LNCaP clone FGC (cell line): ENCODE measurements at regions not wholly inside any gene's neighbourhood (a gene's known extent, or its start where the extent isn't known, plus 50 kb on each side); places are given as distances from the start of the nearest gene placed in this dataset.

Experiments
- DNase-seq: peaks from one replicate; pipeline ENCODE4 v3.0.0-alpha.2; 2011; ENCODE audit warnings: low read depth
- H3K4me3 ChIP-seq: 2 replicates; pipeline ENCODE4 v1.5.1; 2011; ENCODE audit warnings: mild to moderate bottlenecking, low read depth, low read length, control low read depth
- TF ChIP-seq, protein P1 (sequence below): IDR thresholded peaks from 2 replicates; pipeline ENCODE4 v1.5.1; 2012; ENCODE audit warnings: mild to moderate bottlenecking; ENCODE audit not compliant: control insufficient read depth, insufficient read depth; ENCODE audit errors: extremely low read depth

DNA sequence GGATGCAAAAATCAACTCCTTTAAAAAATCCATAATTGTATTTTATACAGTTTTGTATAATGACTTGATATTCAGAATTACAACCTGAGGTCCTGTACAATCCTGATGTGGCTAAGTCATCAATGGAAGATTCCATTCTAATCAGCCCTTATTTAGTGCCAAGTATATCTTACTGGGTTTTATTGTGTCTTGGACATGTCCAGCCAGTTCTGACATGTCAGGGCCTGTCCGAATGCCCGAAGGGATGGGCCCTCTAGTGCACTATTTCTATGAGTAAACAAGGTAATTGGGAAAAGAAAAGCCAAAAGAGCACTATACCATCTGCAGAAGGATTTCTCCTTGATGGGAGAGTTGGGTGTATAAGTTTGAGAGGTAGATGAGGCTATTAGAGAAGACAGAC lies 412.9 kb downstream of the METTL15 start:
- no peak for DNase-seq
- H3K4me3 ChIP-seq = no peak overlapping the region
- TF ChIP-seq, protein P1, sequence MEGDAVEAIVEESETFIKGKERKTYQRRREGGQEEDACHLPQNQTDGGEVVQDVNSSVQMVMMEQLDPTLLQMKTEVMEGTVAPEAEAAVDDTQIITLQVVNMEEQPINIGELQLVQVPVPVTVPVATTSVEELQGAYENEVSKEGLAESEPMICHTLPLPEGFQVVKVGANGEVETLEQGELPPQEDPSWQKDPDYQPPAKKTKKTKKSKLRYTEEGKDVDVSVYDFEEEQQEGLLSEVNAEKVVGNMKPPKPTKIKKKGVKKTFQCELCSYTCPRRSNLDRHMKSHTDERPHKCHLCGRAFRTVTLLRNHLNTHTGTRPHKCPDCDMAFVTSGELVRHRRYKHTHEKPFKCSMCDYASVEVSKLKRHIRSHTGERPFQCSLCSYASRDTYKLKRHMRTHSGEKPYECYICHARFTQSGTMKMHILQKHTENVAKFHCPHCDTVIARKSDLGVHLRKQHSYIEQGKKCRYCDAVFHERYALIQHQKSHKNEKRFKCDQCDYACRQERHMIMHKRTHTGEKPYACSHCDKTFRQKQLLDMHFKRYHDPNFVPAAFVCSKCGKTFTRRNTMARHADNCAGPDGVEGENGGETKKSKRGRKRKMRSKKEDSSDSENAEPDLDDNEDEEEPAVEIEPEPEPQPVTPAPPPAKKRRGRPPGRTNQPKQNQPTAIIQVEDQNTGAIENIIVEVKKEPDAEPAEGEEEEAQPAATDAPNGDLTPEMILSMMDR = no peak

DNA sequence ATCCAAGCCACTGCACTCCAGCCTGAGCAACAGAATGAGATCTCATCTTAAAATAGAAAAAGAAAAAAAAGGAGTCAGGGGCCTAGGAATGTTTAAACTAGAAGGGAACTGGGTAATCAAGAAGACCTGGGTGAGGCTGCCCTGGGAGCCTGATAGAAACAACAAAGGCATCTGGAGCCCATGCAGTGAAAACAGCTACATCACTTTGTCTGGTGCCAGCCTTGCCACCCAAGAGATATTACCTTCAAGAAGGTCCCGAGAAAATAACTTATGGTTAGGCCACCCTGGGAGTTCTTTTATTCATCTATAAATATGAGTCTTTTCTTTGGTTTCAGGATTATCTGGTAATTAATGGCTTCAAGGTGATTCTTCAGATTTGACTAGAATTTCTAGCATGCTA lies 412.1 kb downstream of the METTL15 start:
- no peak overlapping the region for H3K4me3 ChIP-seq
- TF ChIP-seq, protein P1 = no peak
- DNase-seq = no peak

DNA sequence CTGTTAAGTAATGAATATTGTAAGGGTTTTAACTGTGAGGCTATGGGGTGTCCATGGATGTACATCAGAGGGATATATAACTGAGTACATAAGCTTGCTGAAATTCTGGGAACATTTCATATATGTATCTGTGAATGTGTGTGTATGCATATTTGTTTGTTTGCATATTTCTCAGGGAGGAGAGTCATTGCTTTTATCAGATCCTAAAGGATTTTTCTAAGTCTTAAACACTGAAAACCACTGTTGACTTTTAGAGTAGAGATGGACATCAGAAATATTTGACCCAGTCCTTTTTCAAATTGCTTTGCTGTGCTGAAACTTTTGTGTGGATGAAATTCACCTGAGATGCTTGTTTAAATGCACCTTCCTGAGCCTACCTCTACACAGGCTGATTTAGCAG lies 410.6 kb downstream of the METTL15 start:
- DNase-seq = no peak
- no peak overlapping the region for H3K4me3 ChIP-seq
- TF ChIP-seq, protein P1 = no peak

DNA sequence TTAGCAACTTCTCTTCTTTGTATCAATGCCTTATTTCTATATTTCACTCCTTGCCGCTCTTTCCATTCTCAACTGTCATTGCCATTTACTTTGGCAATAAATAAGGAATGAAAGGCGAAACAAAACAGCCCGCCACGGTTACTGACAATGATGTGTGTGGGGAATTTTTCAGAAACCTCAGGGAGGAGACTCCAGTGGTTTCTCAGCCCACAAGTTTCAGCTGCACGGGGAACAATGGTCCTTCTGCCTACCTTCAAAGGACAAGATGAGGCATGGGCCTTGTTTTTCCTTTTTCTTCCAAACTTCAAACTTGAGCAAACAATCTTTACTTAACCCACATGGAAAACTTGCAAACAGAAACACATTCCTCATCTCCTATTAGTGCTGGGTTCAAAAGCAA lies 409.4 kb downstream of the METTL15 start:
- H3K4me3 ChIP-seq = no peak overlapping the region
- DNase-seq = no peak
- TF ChIP-seq, protein P1 = no peak

DNA sequence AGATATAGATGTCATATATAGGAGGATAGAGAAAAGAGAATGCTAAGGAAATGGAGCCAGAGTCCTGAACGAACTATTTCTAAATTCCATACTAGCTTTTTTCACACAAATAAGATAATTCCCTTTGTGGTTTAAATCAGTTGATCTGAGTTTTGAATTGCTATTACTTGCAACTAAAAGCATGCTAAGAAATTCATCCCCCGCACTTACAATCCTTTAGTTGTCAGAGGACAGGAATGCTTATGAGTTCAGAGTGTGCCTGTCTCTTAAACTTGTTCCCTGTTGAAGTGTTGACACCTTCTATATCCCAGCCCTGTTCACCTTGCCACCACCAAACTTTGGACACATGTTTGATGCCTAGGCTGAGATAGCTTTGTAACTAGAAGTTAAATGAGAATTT lies 406.2 kb downstream of the METTL15 start:
- DNase-seq = no peak
- TF ChIP-seq, protein P1 = no peak
- no peak overlapping the region for H3K4me3 ChIP-seq

DNA sequence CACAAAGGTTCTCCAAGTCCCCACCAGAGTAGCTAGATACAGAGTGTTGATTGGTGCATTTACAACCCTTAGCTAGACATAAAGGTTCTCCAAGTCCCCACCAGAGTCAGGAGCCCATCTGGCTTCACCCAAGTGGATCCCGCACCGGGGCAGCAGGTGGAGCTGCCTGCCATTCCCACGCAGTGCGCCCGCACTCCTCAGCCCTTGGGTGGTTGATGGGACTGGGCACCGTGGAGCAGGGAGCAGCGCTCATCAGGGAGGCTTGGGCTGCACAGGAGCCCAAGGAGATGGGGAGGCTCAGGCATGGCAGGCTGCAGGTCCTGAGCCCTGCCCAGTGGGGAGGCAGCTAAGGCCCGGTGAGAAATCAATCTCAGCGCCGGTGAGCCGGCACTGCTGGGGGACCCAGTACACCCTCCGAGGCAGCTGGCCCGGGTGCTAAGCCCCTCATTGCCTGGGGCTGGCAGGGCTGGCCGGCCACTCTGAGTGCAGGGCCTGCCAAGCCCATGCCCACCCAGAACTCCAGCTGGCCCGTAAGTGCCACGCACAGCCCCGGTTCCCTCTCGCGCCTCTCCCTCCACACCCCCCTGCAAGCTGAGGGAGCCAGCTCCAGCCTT lies 404.1 kb downstream of the METTL15 start:
- DNase-seq = no peak

More for the DNA sequence above, 404.1 kb downstream of the METTL15 start:
- H3K4me3 ChIP-seq = no peak overlapping the region
- TF ChIP-seq, protein P1 = no peak
